AG04450 (cell line): ENCODE measurements at regions not wholly inside any gene's neighbourhood (a gene's known extent, or its start where the extent isn't known, plus 50 kb on each side); places are given as distances from the start of the nearest gene placed in this dataset.

Experiments used
- CTCF ChIA-PET: fragments of 300-600, 350-600 bp; formaldehyde crosslinking; extraction: SDS; loops from one replicate; lab custom pipeline; 2022; ENCODE audit warnings: antibody characterized with exemption, inconsistent platforms; lab: Charles Lee
- POLR2A ChIA-PET: fragments of 350-600 bp; formaldehyde crosslinking; extraction: SDS; loops from one replicate; lab custom pipeline; 2021; ENCODE audit warnings: antibody characterized with exemption, inconsistent platforms; lab: Yijun Ruan, JAX
- DNase-seq: peaks from one replicate; pipeline ENCODE4 v3.0.0-alpha.2; 2011; ENCODE audit warnings: low read depth, low spot score
- H3K27ac ChIP-seq: one replicate; pipeline ENCODE4 v1.5.1; 2012; ENCODE audit warnings: low read depth, low read length, control low read depth
- H3K27me3 ChIP-seq: one replicate; pipeline ENCODE4 v1.6.0; 2012; ENCODE audit warnings: low read length; ENCODE audit not compliant: control insufficient read depth, insufficient read depth
- H3K4me3 ChIP-seq: 2 replicates; pipeline ENCODE4 v1.5.1; 2011; ENCODE audit warnings: mild to moderate bottlenecking, low read depth, low read length, control low read depth
- H3K9me3 ChIP-seq: 2 replicates; pipeline ENCODE4 v1.5.1; 2012; ENCODE audit warnings: low read length; ENCODE audit not compliant: control insufficient read depth, insufficient read depth
- TF ChIP-seq, protein P1 (sequence below): IDR thresholded peaks from 2 replicates; pipeline ENCODE4 v1.5.1; 2011; ENCODE audit warnings: low read depth, low read length, control low read depth, inconsistent platforms

DNA sequence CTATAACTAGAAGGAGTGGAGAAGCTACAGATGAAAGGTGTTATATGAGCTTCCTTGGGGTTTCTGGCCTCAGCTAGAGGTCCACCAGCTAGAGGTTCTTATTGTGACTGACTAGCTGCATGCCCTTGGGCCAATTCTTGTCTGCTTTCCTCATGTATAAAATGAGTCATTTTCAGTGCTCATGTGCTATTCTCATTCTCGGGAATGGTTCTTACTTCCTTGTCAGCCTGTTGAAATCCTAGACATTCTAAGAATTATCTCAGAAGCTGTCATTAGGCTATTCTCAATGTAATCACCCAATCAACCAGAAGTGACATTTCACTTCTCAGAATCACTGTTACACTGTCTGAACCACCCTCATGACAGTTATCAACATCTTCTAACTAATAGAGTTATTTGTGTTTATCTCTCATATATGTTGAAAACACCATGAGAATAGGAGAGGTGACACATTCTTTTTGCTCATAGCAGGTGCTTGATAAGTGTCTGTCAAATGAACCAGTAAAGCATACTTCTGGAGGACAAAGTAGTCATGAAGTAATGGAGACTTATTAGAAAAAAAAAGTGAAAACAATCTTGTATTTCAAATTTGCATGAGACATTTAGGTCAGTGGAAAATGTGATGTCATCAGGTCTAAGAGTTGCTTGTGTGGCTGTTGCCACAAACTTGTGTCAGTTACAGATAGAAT, 122.8 kb upstream of the IVNS1ABP start:
- Histone ChIP-seq H3K27me3 (peaks cover 2% of the 10 kb centered on the region), H3K4me3 (no peak overlapping the region), H3K27ac (no peak overlapping the region), H3K9me3 (no peaks in the 10 kb centered on the region)
- POLR2A ChIA-PET: no interaction called here
- CTCF ChIA-PET: no interaction called here
- TF ChIP-seq, protein P1, sequence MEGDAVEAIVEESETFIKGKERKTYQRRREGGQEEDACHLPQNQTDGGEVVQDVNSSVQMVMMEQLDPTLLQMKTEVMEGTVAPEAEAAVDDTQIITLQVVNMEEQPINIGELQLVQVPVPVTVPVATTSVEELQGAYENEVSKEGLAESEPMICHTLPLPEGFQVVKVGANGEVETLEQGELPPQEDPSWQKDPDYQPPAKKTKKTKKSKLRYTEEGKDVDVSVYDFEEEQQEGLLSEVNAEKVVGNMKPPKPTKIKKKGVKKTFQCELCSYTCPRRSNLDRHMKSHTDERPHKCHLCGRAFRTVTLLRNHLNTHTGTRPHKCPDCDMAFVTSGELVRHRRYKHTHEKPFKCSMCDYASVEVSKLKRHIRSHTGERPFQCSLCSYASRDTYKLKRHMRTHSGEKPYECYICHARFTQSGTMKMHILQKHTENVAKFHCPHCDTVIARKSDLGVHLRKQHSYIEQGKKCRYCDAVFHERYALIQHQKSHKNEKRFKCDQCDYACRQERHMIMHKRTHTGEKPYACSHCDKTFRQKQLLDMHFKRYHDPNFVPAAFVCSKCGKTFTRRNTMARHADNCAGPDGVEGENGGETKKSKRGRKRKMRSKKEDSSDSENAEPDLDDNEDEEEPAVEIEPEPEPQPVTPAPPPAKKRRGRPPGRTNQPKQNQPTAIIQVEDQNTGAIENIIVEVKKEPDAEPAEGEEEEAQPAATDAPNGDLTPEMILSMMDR: no peak
- DNase-seq: peak; percentile 15

DNA sequence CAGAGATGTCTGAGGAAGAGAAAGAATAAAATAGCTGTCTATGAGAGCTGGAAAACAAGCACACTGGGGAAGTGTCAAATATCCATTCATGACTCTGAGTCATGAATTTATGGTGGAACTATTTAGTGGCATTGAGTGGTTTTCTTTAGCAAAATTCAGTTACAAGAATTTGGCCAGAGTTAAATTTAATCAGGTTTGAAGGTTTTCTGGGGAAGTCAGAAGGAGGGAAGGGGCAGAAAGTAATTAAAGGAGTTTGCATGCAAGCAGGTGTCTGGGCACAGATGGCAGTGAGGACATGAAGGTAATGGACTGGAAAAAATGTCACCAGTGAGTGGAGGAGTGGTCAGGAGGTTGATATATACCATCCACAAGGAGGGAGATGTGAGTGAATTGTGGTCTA, 121.9 kb upstream of the IVNS1ABP start:
- DNase-seq: no peak
- peaks cover 2% of the 10 kb centered on the region for H3K27me3 ChIP-seq
- no peaks in the 10 kb centered on the region for H3K9me3 ChIP-seq
- H3K4me3 ChIP-seq: no peak overlapping the region
- TF ChIP-seq, protein P1: no peak
- ChIA-PET POLR2A (interaction anchor here (0.6 kb wide), 1 partner anchor 154 kb away, joined by 5 read pairs; no protein-coding TSS in a partner anchor), CTCF (no interaction called here)
- no peak overlapping the region for H3K27ac ChIP-seq

DNA sequence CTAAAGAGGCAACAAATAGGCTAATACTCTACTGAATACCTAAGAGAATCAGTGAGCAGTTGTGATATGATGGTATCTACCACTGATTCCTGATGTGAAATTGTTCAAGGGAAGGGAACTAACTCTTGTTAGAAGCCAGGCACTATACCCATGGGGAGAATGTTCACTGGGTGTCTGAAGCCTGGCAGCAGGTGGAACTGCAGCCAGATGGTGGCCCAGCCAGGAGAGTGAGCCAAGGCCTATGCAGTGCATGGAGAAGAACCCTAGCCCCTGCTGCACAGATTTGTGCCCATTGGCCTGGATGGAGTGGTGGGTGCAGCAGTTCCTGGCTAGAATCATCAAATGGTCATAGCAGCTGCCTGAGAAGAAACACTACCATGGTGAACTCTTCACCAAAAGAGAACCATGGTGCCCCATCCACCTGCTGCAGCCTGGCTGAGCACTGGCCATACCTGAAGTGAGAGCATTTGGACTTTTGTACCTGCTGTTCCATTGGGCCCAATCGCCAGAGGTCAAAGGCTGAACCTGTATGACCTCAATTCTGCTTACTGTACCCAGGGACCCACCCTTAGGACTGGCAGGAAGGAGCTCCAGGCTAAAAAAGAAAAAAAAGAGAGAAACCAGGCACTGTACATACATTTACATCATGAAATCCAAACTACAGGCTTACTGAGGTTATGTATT, 118.8 kb upstream of the IVNS1ABP start:
- Histone ChIP-seq H3K27me3 (peaks cover 3% of the 10 kb centered on the region), H3K9me3 (no peaks in the 10 kb centered on the region), H3K4me3 (no peak overlapping the region), H3K27ac (no peak overlapping the region)
- ChIA-PET POLR2A (no interaction called here), CTCF (interaction anchor here (0.9 kb wide), 1 partner anchor 160 kb away, joined by 3 read pairs; no protein-coding TSS in a partner anchor)
- no peak for DNase-seq
- TF ChIP-seq, protein P1: no peak

- Histone ChIP-seq H3K4me3 (no peak overlapping the region), H3K9me3 (no peaks in the 10 kb centered on the region), H3K27me3 (peaks cover 3% of the 10 kb centered on the region), H3K27ac (no peak overlapping the region)
- ChIA-PET CTCF (interaction anchor here (1.7 kb wide), 1 partner anchor 236 kb away, joined by 3 read pairs; no protein-coding TSS in a partner anchor), POLR2A (no interaction called here)
- TF ChIP-seq, protein P1: no peak
- no peak for DNase-seq
These were observed 117.7 kb upstream of the IVNS1ABP start for GRCh38 chr1:185434721-185435120.

GRCh38 chr1:185433667-185434066, 116.6 kb upstream of the IVNS1ABP start:
- Histone ChIP-seq H3K27me3 (peaks cover 3% of the 10 kb centered on the region), H3K9me3 (no peaks in the 10 kb centered on the region), H3K4me3 (no peak overlapping the region), H3K27ac (no peak overlapping the region)
- TF ChIP-seq, protein P1: no peak
- DNase-seq: no peak
- CTCF ChIA-PET: interaction anchor here (1.7 kb wide), 1 partner anchor 237 kb away, joined by 3 read pairs; no protein-coding TSS in a partner anchor
- POLR2A ChIA-PET: no interaction called here
